ENCODE measurements at regions not wholly inside any gene's neighbourhood (a gene's known extent, or its start where the extent isn't known, plus 50 kb on each side); places are given as distances from the start of the nearest gene placed in this dataset.
A peak's percentile ranks its signal among the peaks of the same experiment; 100 is the strongest.
"Not testable (repeated sequence)": the region's sequence is repeated elsewhere in the genome, so short reads cannot be mapped to it uniquely, and the experiment has no call there.

GRCh38 chr1:143905214-143906179 is 66.3 kb downstream of the FAM72C start:
- DNase-seq (ENCODE audit: low spot score): not testable (repeated sequence)

DNA sequence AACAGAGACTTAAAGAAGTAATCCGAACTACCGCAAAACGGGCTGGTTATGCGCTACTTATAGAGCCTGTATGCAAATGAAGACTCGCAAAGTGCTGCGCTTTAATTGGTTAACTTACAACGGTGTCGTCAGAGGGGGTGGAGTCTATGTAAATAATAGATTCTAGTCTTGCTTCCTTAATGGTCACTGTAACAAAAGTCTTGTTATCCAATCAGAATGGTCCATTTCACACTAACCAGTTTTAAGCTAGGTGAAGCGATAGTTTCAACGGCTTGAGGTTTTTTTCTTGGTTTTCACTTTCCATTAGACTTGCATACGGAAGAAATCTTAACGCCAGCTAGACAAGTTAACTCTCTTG is 67.2 kb downstream of the FAM72C start:
- not testable (repeated sequence) for DNase-seq (ENCODE audit: low spot score)

DNA sequence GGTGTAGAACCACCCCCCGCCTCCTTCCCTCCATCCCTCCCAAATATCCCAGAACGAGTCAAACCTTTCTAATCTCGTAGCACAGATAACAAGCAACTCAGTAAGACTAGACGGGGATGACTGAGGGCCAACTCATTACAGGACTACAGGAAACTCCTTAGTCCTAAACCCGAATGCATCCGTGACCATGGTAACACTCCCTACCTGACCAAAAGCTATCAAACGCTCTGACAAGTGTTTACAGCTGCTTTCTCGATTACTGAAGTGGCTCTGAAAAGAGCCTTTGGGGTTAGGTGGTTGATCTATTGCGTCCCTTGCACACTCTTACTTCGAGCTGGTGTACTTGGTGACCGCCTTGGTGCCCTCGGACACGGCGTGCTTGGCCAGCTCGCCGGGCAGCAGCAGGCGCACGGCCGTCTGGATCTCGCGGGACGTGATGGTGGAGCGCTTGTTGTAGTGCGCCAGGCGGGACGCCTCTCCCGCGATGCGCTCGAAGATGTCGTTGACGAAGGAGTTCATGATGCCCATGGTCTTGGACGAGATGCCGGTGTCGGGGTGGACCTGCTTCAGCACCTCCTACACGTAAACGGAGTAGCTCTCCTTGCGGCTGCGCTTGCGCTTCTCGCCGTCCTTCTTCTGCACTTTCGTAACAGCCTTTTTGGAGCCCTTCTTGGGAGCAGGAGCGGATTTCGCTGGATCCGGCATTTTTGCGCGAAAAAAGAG is 67.7 kb downstream of the FAM72C start:
- DNase-seq (ENCODE audit: low spot score): not testable (repeated sequence)

DNA sequence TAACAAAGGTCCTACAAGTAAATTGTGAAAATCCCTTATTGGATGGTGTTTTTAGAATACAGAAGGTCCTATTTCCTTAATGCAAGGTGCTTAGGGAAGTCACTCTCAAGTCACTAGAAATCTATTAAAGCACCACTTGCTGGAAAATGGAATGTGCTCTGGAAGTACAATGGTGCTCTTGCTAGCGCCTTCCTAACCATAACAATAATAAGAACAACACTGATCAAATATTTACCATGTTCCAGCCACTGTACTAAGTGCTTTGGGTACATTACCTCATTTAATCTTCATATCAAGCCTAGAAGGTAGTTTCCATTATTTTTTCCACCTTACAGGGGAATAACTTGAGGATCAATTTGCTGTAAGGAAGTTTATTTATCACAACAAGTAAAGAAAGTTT is 75.4 kb downstream of the FAM72C start:
- not testable (repeated sequence) for DNase-seq (ENCODE audit: low spot score)

DNA sequence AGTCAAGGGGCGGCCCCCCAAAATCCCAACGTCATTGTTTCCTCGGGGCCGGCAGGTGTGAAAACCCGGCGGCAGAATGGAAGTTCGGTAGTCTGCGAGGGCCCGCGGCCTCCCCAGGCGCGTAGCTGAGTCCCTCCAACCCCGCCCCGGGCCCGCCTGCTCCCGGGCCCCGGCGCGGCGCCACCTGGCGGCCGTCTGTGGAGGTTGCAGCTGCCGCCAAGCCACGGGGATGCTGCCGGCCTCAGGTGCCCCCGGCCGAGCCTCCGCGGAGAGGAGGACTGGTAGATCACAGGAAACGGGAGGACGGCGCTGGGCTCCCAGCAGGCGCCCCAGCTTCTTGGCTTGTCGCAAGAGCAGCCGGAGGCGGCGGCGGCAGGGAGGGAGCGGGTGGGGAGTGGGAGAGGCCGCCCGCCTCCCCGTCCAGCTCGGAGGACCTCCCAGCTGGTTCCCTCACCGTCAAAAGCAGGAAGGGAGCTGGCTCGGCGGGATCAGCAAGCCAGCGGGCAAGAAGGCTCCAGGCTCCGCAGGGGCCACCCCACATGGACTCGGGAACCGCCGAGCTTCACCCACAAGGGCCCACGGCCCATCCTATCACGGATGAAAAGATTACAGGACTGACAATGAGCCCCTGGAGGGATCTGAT is 86.7 kb downstream of the FAM72C start:
- DNase-seq (ENCODE audit: low spot score): peak; percentile 82

DNA sequence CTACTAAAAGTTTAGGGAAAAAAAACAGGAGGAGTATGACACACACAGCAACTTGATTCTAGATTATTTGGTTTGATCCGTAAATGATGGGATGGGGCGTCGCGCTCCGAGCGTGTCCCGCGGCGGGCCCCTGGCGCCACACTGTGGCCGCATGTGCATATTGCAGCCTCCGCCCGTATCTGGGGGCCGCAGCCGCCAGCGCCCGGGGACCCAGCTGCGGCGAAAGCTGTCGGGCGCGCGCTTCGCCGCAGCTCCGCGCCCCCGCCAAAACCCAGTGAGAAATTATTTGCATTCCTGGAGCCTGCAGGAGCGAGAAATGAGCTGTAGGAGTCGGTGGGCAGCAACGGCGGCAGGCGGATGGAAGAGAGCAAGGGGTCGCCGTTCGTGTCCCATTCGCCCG is 87.3 kb downstream of the FAM72C start:
- DNase-seq (ENCODE audit: low spot score): not testable (repeated sequence)

DNA sequence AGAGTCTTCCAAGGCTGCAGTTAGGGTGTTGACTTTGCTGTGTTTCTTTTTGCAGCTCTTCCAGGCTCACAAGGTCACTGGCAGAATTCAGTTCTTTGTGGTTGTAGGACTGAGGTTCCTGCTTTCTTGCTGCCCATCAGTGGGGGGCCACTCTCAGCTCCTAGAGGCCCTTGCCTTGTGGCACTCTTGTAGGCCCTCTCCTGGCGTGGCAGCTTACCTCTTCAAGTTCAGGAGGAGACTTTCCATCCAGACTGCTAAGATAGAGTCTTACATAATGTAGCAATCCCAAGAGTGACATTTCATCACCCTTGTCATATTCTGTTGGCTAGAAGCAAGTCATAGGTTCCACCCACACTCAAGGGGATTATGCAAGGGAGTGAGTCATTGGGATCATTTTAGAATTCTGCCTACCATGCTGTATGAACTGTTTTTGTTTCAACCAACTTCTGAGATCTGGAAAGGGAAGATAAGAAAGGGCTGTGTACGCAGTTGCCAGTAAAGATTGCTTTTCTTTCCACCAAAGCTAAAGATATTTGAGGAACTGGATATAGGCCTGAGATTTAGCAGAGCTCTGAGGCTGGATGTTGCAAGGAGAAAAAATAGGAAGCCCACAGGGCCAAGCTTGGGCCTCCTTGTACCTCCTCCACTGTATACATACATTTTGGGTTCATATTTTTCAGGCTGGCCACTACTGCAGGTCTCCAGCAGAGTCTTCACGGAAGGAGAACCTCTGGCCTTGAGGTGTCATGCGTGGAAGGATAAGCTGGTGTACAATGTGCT is 91.8 kb downstream of the FAM72C start:
- not testable (repeated sequence) for DNase-seq (ENCODE audit: low spot score)

DNA sequence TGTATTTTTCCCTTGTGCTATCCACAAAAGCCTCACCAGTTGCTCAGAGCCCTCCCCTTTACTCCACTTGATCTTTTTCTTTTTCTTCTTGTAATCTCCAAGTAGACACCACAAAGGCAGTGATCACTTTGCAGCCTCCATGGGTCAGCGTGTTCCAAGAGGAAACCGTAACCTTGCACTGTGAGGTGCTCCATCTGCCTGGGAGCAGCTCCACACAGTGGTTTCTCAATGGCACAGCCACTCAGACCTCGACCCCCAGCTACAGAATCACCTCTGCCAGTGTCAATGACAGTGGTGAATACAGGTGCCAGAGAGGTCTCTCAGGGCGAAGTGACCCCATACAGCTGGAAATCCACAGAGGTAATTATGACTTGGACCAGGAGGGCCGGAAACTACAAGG is 95.8 kb downstream of the FAM72C start:
- not testable (repeated sequence) for DNase-seq (ENCODE audit: low spot score)

- not testable (repeated sequence) for DNase-seq (ENCODE audit: low spot score)
Measured at GRCh38 chr1:143874625-143875024, 97.2 kb downstream of the FAM72C start.

- DNase-seq (ENCODE audit: low spot score): not testable (repeated sequence)
Measured at GRCh38 chr1:143873650-143874049, 98.1 kb downstream of the FAM72C start.

GRCh38 chr1:143870388-143870787 is 101.4 kb downstream of the FAM72C start:
- not testable (repeated sequence) for DNase-seq (ENCODE audit: low spot score)

GRCh38 chr1:143867590-143868220 is 104.1 kb downstream of the FAM72C start:
- not testable (repeated sequence) for DNase-seq (ENCODE audit: low spot score)

GRCh38 chr1:143863901-143864520 is 107.8 kb downstream of the FAM72C start:
- not testable (repeated sequence) for DNase-seq (ENCODE audit: low spot score)

DNA sequence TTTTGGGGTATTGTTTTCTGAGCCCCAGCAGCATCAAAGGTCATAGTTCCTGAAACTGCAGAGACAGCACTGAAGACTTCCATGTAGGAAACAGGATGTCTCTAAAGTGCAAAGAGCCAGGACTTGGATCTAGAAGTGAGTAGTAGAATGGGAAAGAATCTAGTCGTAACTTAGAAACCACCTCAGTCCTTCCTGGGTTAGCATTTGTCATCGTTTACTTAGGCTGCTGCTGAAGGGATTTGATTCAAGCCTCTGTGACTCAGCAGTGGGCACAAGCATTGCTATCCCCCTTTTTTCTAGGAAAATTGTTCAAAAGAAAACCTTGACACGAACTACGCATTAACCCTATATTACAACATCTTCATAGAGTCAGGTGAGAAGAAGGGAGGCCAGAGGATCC is 109.1 kb downstream of the FAM72C start:
- DNase-seq (ENCODE audit: low spot score): not testable (repeated sequence)

DNA sequence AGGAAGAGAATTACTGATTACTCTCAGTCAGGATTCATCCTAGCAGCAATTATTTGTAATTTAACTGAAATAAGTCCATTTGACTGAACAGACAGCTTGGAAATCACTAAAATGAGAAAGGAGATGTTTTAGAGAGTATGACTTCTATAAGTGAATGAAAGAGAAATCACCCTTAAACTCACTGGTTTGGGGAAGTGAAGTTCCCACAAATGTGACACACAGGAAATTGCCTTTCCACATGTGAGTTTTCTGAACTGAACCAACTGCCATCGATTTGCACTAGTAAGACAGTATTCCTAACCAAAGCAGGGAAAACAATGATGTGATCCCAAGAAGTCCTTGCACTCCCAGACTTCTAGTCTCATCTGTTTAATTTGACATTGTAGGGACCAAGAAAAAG is 110.5 kb downstream of the FAM72C start:
- not testable (repeated sequence) for DNase-seq (ENCODE audit: low spot score)

GRCh38 chr1:143855867-143856266 is 115.9 kb downstream of the FAM72C start:
- DNase-seq (ENCODE audit: low spot score): not testable (repeated sequence)

DNA sequence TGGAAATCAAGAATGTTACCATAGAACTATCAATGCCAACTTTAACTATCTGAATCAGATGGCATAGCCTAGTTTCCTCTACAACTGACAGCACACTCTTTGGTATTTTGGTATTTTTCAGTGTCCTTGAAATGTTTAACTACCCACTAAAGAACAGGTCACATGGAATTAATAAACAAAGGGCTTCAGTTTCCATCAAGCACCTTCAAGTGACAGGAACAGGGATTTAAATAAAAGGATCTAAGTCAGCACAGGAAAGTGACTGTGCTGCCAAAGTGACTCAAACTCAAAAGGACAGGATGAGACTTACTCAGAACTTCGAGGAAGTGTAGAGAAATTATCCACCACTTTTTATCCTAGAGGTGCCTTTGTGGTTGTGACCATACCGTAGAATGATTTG is 117.7 kb downstream of the FAM72C start:
- not testable (repeated sequence) for DNase-seq (ENCODE audit: low spot score)

DNA sequence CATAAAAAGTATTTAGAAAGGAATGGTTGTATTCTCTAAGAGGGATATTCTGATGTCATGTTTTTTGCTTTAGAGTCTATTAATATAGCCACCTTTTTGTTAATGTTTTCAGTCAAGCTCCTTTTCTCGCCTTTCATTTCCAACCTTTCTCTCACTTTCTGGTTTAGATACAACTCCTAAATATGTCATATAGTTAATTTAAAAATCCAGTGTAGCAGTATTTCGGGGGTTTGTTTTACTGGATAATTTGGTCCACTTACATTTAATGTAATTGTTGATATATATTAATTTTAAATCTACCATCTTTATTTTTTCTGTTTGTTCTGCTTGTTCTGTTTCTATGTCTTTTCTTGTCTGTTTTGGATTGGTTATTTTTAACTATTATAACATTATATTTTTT is 121.1 kb downstream of the FAM72C start:
- not testable (repeated sequence) for DNase-seq (ENCODE audit: low spot score)

DNA sequence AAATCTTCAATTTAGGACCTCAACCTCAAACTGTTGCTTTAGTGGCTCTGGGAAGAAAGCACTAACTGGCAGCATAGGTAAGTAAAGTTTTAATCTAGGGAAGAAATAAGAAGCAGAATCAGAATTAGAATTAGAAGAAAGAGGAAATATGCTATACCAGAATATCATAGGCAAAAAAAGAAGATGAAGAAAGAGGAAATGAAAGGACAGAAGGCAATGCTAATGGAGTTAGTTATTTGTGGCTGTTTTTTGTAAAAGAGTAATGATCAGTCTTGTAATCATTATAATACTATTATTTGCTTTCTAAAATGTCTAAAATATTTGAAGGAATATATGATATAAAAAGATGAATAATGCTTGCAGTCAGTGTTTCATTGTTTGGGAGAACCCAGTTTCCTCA is 122.9 kb downstream of the FAM72C start:
- not testable (repeated sequence) for DNase-seq (ENCODE audit: low spot score)

- DNase-seq (ENCODE audit: low spot score): not testable (repeated sequence)
Measured at GRCh38 chr1:143845193-143845592, 126.6 kb downstream of the FAM72C start.

- DNase-seq (ENCODE audit: low spot score): not testable (repeated sequence)
Measured at GRCh38 chr1:143842058-143842457, 129.7 kb downstream of the FAM72C start.

Data from NAMALWA (cell line).